ENCODE measurements at regions not wholly inside any gene's neighbourhood (a gene's known extent, or its start where the extent isn't known, plus 50 kb on each side); places are given as distances from the start of the nearest gene placed in this dataset.

- TF ChIP-seq, protein P1, sequence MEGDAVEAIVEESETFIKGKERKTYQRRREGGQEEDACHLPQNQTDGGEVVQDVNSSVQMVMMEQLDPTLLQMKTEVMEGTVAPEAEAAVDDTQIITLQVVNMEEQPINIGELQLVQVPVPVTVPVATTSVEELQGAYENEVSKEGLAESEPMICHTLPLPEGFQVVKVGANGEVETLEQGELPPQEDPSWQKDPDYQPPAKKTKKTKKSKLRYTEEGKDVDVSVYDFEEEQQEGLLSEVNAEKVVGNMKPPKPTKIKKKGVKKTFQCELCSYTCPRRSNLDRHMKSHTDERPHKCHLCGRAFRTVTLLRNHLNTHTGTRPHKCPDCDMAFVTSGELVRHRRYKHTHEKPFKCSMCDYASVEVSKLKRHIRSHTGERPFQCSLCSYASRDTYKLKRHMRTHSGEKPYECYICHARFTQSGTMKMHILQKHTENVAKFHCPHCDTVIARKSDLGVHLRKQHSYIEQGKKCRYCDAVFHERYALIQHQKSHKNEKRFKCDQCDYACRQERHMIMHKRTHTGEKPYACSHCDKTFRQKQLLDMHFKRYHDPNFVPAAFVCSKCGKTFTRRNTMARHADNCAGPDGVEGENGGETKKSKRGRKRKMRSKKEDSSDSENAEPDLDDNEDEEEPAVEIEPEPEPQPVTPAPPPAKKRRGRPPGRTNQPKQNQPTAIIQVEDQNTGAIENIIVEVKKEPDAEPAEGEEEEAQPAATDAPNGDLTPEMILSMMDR (IDR thresholded peaks at IDR 0.05; ENCODE audit: borderline replicate concordance, control extremely low read depth, extremely low read depth, insufficient read depth, missing control alignments) = no peak
- no peak for DNase-seq (ENCODE audit: low spot score)
- in situ Hi-C loops (cut with MboI; ENCODE audit: low sequenced_read_pairs, unreplicated experiment) = no loop called here
Observed at GRCh38 chr2:120929829-120930228, 194.2 kb downstream of the GLI2 start.

GRCh38 chr2:120930236-120930635 lies 194.6 kb downstream of the GLI2 start:
- no peak for DNase-seq (ENCODE audit: low spot score)
- TF ChIP-seq, protein P1 (IDR thresholded peaks at IDR 0.05; ENCODE audit: borderline replicate concordance, control extremely low read depth, extremely low read depth, insufficient read depth, missing control alignments) = no peak

DNA sequence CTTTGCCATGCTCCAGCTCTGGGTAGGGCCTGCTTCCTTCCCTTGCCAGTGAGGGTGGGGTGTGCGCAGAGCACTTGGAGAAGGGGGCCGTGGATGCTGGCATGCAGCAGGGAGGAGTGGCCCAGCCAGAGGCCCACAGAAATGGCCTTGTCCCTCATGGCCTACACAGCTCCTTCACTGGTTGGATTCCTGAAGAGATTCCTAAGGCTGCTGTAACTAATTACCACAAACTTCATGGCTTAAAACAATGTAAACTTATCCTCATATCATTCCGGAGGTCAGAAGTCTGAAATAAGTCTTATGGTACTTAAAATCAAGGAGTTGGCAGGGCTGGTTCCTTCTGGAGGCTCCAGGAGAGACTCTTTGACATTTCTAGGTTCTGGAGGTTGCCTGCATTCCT lies 195.2 kb downstream of the GLI2 start:
- TF ChIP-seq, protein P1 (IDR thresholded peaks at IDR 0.05; ENCODE audit: borderline replicate concordance, control extremely low read depth, extremely low read depth, insufficient read depth, missing control alignments) = no peak
- in situ Hi-C loops (cut with MboI; ENCODE audit: low sequenced_read_pairs, unreplicated experiment) = no loop called here
- DNase-seq (ENCODE audit: low spot score) = no peak

More at GRCh38 chr2:120930236-120930635, 194.6 kb downstream of the GLI2 start:
- in situ Hi-C loops (cut with MboI; ENCODE audit: low sequenced_read_pairs, unreplicated experiment) = no loop called here

- in situ Hi-C loops (cut with MboI; ENCODE audit: low sequenced_read_pairs, unreplicated experiment) = no loop called here
- DNase-seq (ENCODE audit: low spot score) = no peak
- TF ChIP-seq, protein P1 (IDR thresholded peaks at IDR 0.05; ENCODE audit: borderline replicate concordance, control extremely low read depth, extremely low read depth, insufficient read depth, missing control alignments) = no peak
Observed at GRCh38 chr2:120932472-120932871, 196.8 kb downstream of the GLI2 start.

DNA sequence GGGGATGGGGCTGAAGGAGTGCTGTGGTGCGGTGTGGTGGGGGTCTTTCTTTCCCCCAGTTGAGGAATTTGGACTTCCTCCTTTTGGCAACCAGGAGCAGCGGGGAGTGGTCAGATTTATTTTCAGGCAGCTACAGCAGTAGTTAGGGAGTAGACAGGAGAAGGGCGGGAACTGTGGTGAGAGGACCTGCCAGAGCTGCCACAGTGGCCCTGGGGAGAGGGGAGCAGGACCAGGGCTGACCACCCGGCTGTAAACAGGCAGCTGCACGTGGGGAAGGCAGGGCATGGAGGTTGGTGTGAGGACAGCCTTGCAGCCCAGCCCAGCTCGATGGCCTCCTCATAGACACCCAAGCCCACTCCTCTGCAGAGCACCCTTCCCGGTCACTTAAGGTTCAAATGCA lies 197.2 kb downstream of the GLI2 start:
- in situ Hi-C loops (cut with MboI; ENCODE audit: low sequenced_read_pairs, unreplicated experiment) = no loop called here
- no peak for DNase-seq (ENCODE audit: low spot score)
- TF ChIP-seq, protein P1 (IDR thresholded peaks at IDR 0.05; ENCODE audit: borderline replicate concordance, control extremely low read depth, extremely low read depth, insufficient read depth, missing control alignments) = no peak

DNA sequence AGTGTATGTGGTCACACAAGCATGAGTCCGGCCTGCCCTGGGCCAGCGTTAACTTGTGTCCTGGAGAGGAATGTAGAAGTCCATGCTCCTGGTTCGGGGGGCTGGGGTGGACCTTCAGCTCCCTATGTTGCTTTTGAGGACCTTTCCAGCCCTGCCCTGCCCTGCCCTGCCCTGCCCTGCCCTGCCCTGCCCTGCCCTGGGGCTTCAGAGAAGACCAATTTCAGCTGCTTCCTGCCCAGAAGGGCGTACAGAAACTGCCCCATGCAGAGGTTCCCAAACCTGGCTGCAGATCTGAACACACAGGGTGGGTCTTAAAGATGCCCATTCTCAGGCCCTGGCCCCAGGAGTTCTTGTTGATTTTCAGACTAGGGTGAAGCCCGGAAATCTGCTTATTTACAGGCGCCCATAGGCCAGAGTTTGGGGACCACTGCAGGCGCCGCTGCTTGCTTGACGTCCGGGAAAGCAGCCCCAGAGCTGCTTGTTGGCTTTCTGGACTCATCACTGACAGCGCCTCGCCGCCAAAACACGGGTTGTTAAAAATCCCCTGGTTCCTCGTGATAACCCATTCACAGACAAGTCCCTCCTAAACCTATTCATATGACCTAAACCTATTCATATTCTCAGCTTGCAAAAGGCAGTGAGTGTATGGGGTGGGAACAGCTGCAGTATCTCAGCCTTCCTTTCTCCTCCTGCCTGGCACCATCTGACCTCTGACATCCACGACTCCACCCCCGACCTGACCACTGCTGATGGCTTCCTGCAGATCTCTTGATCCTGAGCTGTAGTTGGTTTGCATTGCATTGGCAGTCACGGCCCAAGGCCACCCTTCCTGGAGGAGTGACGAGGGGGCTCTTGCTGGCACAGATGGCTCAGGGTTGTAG lies 198.3 kb downstream of the GLI2 start:
- in situ Hi-C loops (cut with MboI; ENCODE audit: low sequenced_read_pairs, unreplicated experiment) = no loop called here
- TF ChIP-seq, protein P1 (IDR thresholded peaks at IDR 0.05; ENCODE audit: borderline replicate concordance, control extremely low read depth, extremely low read depth, insufficient read depth, missing control alignments) = no peak
- no peak for DNase-seq (ENCODE audit: low spot score)
